ENCODE measurements at regions not wholly inside any gene's neighbourhood (a gene's known extent, or its start where the extent isn't known, plus 50 kb on each side); places are given as distances from the start of the nearest gene placed in this dataset.

- no peak for DNase-seq
These were observed 92.7 kb upstream of the TNC start for GRCh38 chr9:115210699-115211098.

GRCh38 chr9:115211413-115212124, 93.6 kb upstream of the TNC start:
- no peak for DNase-seq

- DNase-seq, result no peak
These were observed 94.2 kb upstream of the TNC start for GRCh38 chr9:115212125-115212605.

- DNase-seq, result no peak
These were observed 94.9 kb upstream of the TNC start for GRCh38 chr9:115212832-115213231.

- no peak for DNase-seq
These were observed 95.9 kb upstream of the TNC start for GRCh38 chr9:115213818-115214334.

- DNase-seq, result no peak
These were observed 98.9 kb upstream of the TNC start for GRCh38 chr9:115216873-115217272.

- no peak for DNase-seq
These were observed 102.5 kb upstream of the TNC start for GRCh38 chr9:115220319-115221005.

- no peak for DNase-seq
These were observed 105.5 kb upstream of the TNC start for GRCh38 chr9:115223471-115223870.

GRCh38 chr9:115225459-115226116, 107.6 kb upstream of the TNC start:
- DNase-seq, result no peak

- no peak for DNase-seq
These were observed 108.2 kb upstream of the TNC start for GRCh38 chr9:115226152-115226551.

GRCh38 chr9:115229496-115229895, 111.5 kb upstream of the TNC start:
- DNase-seq, result no peak

- DNase-seq, result no peak
These were observed 113.1 kb upstream of the TNC start for GRCh38 chr9:115230924-115231515.

GRCh38 chr9:115232181-115232774, 114.3 kb upstream of the TNC start:
- DNase-seq, result no peak

GRCh38 chr9:115234094-115234493, 116.1 kb upstream of the TNC start:
- no peak for DNase-seq

GRCh38 chr9:115235221-115235620, 117.3 kb upstream of the TNC start:
- DNase-seq, result no peak

GRCh38 chr9:115237385-115237998, 119.5 kb upstream of the TNC start:
- no peak for DNase-seq

GRCh38 chr9:115240676-115241075, 122.7 kb upstream of the TNC start:
- no peak for DNase-seq

- DNase-seq, result no peak
These were observed 123.7 kb upstream of the TNC start for GRCh38 chr9:115241641-115242040.

GRCh38 chr9:115249488-115249887, 131.5 kb upstream of the TNC start:
- no peak for DNase-seq

GRCh38 chr9:115250621-115251032, 132.7 kb upstream of the TNC start:
- no peak for DNase-seq

- DNase-seq, result no peak
These were observed 136.6 kb upstream of the TNC start for GRCh38 chr9:115254287-115255180.
